PC-3 (cell line): ENCODE measurements at regions not wholly inside any gene's neighbourhood (a gene's known extent, or its start where the extent isn't known, plus 50 kb on each side); places are given as distances from the start of the nearest gene placed in this dataset.

Experiments used
- EZH2 ChIP-seq: fragments of 300-600 bp; sonication (generic); IDR thresholded peaks from one replicate; pipeline ENCODE4 v1.6.1; 2017; ENCODE audit warnings: antibody characterized with exemption, mild to moderate bottlenecking, low read length; ENCODE audit not compliant: unreplicated experiment
- EZH2phosphoT487 ChIP-seq: fragments of 300-600 bp; sonication (generic); IDR thresholded peaks from 2 replicates; pipeline ENCODE4 v1.6.1; 2018; ENCODE audit warnings: mild to moderate bottlenecking, antibody characterized with exemption, low read length, borderline replicate concordance
- TF ChIP-seq, protein P1 (sequence below): fragments of 300-600 bp; sonication (generic); conservative IDR thresholded peaks from 2 replicates; pipeline ENCODE4 v1.5.1; 2017; ENCODE audit warnings: antibody characterized with exemption, low read depth, mild to moderate bottlenecking, low read length

DNA sequence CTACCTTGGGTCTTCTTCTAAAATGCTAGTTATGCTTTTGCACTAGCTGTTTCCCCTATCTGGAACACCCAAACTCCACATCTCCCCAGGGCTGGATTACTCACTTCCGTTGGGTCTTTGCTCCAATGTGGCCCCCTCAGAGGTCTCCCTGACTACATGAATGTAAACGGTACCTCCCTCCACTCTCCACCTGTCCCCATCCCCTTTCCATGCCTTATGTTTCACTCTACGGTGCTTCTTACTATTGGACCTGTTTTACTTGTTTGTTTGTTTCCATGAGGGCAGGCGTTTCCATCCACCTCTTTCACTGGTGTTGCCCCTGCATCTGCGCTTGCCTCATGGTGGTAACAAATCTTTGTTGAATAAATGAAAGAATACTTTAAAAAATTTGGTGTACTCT, 256.4 kb downstream of the SNAPC1 start:
- TF ChIP-seq EZH2 (no peak), EZH2phosphoT487 (no peak)
- TF ChIP-seq, protein P1, sequence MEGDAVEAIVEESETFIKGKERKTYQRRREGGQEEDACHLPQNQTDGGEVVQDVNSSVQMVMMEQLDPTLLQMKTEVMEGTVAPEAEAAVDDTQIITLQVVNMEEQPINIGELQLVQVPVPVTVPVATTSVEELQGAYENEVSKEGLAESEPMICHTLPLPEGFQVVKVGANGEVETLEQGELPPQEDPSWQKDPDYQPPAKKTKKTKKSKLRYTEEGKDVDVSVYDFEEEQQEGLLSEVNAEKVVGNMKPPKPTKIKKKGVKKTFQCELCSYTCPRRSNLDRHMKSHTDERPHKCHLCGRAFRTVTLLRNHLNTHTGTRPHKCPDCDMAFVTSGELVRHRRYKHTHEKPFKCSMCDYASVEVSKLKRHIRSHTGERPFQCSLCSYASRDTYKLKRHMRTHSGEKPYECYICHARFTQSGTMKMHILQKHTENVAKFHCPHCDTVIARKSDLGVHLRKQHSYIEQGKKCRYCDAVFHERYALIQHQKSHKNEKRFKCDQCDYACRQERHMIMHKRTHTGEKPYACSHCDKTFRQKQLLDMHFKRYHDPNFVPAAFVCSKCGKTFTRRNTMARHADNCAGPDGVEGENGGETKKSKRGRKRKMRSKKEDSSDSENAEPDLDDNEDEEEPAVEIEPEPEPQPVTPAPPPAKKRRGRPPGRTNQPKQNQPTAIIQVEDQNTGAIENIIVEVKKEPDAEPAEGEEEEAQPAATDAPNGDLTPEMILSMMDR: no peak
